SU-DHL-6 (cell line): ENCODE measurements at regions not wholly inside any gene's neighbourhood (a gene's known extent, or its start where the extent isn't known, plus 50 kb on each side); places are given as distances from the start of the nearest gene placed in this dataset.

Experiments
- H2AFZ ChIP-seq: fragments of 200-600 bp; sonication (generic); 2 replicates; pipeline ENCODE4 v1.6.1; 2014; ENCODE audit warnings: low read depth, mild to moderate bottlenecking, moderate library complexity, mixed read lengths, antibody characterized with exemption, low read length; ENCODE audit not compliant: severe bottlenecking
- H3F3A ChIP-seq: fragments of 200-600 bp; shearing (Covaris generic); 2 replicates; pipeline ENCODE4 v1.6.0; 2016; ENCODE audit warnings: antibody characterized with exemption, mild to moderate bottlenecking; ENCODE audit not compliant: insufficient read depth
- H3K27ac ChIP-seq: fragments of 200-600 bp; sonication (generic); 2 replicates; pipeline ENCODE4 v1.5.1; 2016; ENCODE audit warnings: low read depth, mild to moderate bottlenecking, low read length, moderate library complexity, mixed read lengths
- H3K27me3 ChIP-seq: fragments of 200-600 bp; sonication (generic), shearing (Covaris generic); 2 replicates; pipeline ENCODE4 v1.6.0; 2014; ENCODE audit warnings: mild to moderate bottlenecking, low read length
- H3K36me3 ChIP-seq: fragments of 200-600 bp; sonication (generic); 2 replicates; pipeline ENCODE4 v1.6.1; 2014; ENCODE audit warnings: mild to moderate bottlenecking, low read length, mixed read lengths
- H3K4me2 ChIP-seq: fragments of 300-600, 200-600 bp; shearing (Covaris generic), sonication (generic); 2 replicates; pipeline ENCODE4 v1.6.0; 2014; ENCODE audit warnings: low read length, low read depth, mild to moderate bottlenecking; ENCODE audit not compliant: poor library complexity, severe bottlenecking
- H3K4me3 ChIP-seq: fragments of 200-600 bp; sonication (generic); 2 replicates; pipeline ENCODE4 v1.5.1; 2014; ENCODE audit warnings: antibody characterized with exemption, low read length, mild to moderate bottlenecking, mixed read lengths; ENCODE audit not compliant: insufficient read depth, poor library complexity, severe bottlenecking
- H3K79me2 ChIP-seq: fragments of 200-600 bp; sonication (generic); 2 replicates; pipeline ENCODE4 v1.6.1; 2014; ENCODE audit warnings: mild to moderate bottlenecking, low read length, moderate library complexity; ENCODE audit not compliant: insufficient read depth
- H3K9ac ChIP-seq: fragments of 200-600 bp; sonication (generic); 2 replicates; pipeline ENCODE4 v1.7.0; 2014; ENCODE audit warnings: mild to moderate bottlenecking, low read length
- H3K9me2 ChIP-seq: fragments of 200-600 bp; sonication (generic); replicated peaks from 2 replicates; pipeline ENCODE4 v1.6.1; 2014; ENCODE audit warnings: low read length; ENCODE audit not compliant: insufficient read depth
- H3K9me3 ChIP-seq: fragments of 200-600 bp; sonication (generic); 2 replicates; pipeline ENCODE4 v1.6.1; 2014; ENCODE audit warnings: low read length, mixed read lengths; ENCODE audit not compliant: insufficient read depth
- H4K20me1 ChIP-seq: fragments of 200-600 bp; sonication (generic); 2 replicates; pipeline ENCODE4 v1.6.1; 2014; ENCODE audit warnings: low read depth, mild to moderate bottlenecking, antibody characterized with exemption, low read length, moderate library complexity, mixed read lengths
- EZH2phosphoT487 ChIP-seq: fragments of 200-600 bp; sonication (generic), shearing (Covaris generic); conservative IDR thresholded peaks from 2 replicates; pipeline ENCODE4 v1.6.1; 2018; ENCODE audit warnings: mild to moderate bottlenecking, antibody characterized with exemption, low read length, moderate library complexity, mixed read lengths
- TF ChIP-seq, protein P1 (sequence below): fragments of 200-600 bp; sonication (generic); IDR thresholded peaks from one replicate; pipeline ENCODE4 v1.5.1; 2017; ENCODE audit warnings: antibody characterized with exemption, mild to moderate bottlenecking, low read length, moderate library complexity; ENCODE audit not compliant: insufficient read depth, poor library complexity, severe bottlenecking

DNA sequence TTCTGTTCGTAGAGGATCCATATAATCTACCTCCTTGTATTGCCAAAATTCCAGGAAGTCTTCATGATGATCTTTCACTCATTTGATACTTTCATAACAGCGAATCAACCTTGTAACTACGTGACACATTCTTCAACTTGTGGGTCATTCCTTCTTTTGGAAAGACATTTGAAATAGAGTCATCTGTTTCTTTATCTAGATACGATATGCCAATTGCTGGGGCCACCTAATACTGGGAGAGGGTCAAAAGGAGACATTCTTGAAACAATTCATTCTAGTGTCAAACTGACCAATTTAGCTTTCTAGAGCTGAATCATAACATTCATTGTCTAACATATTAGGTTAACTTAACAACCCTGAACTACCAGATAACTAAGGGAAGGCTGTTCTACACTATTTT is 62.9 kb upstream of the SMAD1 start:
- Histone ChIP-seq H3K4me3 (no peak overlapping the region), H3K36me3 (no peaks in the 10 kb centered on the region), H3K9me3 (no peaks in the 10 kb centered on the region), H4K20me1 (no peaks in the 10 kb centered on the region), H3K9me2 (no peaks in the 10 kb centered on the region), H2AFZ (no peak overlapping the region), H3K79me2 (no peaks in the 10 kb centered on the region), H3K27me3 (no peaks in the 10 kb centered on the region), H3K4me2 (no peak overlapping the region), H3K9ac (no peak overlapping the region), H3K27ac (no peak overlapping the region), H3F3A (no peaks in the 10 kb centered on the region)
- no peak for TF ChIP-seq EZH2phosphoT487
- TF ChIP-seq, protein P1, sequence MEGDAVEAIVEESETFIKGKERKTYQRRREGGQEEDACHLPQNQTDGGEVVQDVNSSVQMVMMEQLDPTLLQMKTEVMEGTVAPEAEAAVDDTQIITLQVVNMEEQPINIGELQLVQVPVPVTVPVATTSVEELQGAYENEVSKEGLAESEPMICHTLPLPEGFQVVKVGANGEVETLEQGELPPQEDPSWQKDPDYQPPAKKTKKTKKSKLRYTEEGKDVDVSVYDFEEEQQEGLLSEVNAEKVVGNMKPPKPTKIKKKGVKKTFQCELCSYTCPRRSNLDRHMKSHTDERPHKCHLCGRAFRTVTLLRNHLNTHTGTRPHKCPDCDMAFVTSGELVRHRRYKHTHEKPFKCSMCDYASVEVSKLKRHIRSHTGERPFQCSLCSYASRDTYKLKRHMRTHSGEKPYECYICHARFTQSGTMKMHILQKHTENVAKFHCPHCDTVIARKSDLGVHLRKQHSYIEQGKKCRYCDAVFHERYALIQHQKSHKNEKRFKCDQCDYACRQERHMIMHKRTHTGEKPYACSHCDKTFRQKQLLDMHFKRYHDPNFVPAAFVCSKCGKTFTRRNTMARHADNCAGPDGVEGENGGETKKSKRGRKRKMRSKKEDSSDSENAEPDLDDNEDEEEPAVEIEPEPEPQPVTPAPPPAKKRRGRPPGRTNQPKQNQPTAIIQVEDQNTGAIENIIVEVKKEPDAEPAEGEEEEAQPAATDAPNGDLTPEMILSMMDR = no peak

DNA sequence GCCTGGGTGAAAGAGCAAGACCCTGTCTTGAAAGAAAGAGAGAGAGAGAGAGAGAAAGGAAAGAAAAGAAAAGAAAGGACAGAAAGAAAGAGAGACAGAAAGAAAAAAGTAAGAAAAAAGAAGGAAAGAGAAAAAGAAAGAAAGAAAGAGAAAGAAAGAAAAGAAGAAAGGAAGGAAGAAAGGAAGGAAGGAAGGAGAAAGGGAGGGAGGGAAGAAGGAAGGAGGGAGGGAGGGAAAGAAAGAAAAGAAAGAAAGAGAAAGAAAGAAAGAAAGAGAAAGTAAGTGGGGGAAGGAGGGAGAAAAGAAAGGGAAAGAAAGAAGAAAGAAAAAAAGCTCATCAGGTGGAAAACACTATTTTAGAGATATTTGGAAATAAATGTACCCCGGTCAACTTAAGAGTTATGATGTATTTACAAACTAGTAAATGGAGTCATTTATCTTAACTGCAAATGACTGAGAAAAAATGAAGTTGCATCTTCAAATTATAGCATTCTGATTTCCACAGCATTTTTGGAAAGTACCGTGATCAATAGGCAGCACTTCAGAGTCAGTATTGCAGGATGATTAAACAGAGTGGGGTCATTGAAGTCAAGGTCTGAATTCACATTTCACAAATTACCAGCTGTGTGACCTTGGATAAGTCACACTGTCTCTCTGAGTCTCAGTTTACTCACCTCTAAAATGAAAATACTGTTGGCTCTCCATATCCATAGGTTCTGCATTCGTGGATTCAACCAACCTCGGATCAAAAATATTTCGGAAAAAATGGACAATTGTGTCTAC is 64.1 kb upstream of the SMAD1 start:
- Histone ChIP-seq H3K27ac (no peak overlapping the region), H3K36me3 (no peaks in the 10 kb centered on the region), H3K9me3 (no peaks in the 10 kb centered on the region), H3K9ac (no peak overlapping the region), H3K9me2 (no peaks in the 10 kb centered on the region), H3K4me3 (no peak overlapping the region), H3K79me2 (no peaks in the 10 kb centered on the region), H3K4me2 (no peak overlapping the region), H3K27me3 (no peaks in the 10 kb centered on the region), H3F3A (no peaks in the 10 kb centered on the region), H4K20me1 (no peaks in the 10 kb centered on the region), H2AFZ (no peak overlapping the region)
- no peak for TF ChIP-seq EZH2phosphoT487
- TF ChIP-seq, protein P1 = no peak

DNA sequence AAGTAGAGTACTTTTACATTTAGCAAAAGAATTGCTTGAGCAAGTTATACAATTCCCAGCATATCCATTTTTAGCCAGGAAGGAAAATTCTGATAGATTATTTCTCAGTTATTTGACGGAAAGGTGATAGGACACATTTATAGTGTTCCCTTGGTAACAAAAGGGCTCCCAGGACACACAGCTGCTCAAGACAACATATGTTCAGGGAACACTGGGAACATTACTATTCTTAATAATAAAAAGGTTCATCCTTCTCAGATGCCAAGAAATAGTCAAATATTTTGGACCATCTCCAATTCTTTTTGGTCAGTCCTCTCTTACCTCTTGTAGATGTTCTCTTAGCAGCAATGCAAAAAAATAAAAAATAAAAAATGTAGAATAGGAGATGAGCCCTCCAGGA is 66.8 kb upstream of the SMAD1 start:
- no peak for TF ChIP-seq EZH2phosphoT487
- TF ChIP-seq, protein P1 = no peak
- Histone ChIP-seq H3K36me3 (no peaks in the 10 kb centered on the region), H3F3A (no peaks in the 10 kb centered on the region), H3K9me2 (no peaks in the 10 kb centered on the region), H3K4me3 (no peak overlapping the region), H3K27me3 (no peaks in the 10 kb centered on the region), H3K27ac (no peak overlapping the region), H3K4me2 (no peak overlapping the region), H2AFZ (no peak overlapping the region), H3K79me2 (no peaks in the 10 kb centered on the region), H4K20me1 (no peaks in the 10 kb centered on the region), H3K9ac (no peak overlapping the region), H3K9me3 (no peaks in the 10 kb centered on the region)
